Muscle of arm (tissue), 1 donor: ENCODE measurements at regions not wholly inside any gene's neighbourhood (a gene's known extent, or its start where the extent isn't known, plus 50 kb on each side); places are given as distances from the start of the nearest gene placed in this dataset.
"Not testable (repeated sequence)": the region's sequence is repeated elsewhere in the genome, so short reads cannot be mapped to it uniquely, and the experiment has no call there.

ENCODE experiments used
- DNase-seq: peaks from one replicate; pipeline ENCODE4 v3.0.0-alpha.2; 2013

- DNase-seq: not testable (repeated sequence)
Observed at GRCh38 chr6:27773542-27774263, 138.5 kb downstream of the OR2B2 start.

DNA sequence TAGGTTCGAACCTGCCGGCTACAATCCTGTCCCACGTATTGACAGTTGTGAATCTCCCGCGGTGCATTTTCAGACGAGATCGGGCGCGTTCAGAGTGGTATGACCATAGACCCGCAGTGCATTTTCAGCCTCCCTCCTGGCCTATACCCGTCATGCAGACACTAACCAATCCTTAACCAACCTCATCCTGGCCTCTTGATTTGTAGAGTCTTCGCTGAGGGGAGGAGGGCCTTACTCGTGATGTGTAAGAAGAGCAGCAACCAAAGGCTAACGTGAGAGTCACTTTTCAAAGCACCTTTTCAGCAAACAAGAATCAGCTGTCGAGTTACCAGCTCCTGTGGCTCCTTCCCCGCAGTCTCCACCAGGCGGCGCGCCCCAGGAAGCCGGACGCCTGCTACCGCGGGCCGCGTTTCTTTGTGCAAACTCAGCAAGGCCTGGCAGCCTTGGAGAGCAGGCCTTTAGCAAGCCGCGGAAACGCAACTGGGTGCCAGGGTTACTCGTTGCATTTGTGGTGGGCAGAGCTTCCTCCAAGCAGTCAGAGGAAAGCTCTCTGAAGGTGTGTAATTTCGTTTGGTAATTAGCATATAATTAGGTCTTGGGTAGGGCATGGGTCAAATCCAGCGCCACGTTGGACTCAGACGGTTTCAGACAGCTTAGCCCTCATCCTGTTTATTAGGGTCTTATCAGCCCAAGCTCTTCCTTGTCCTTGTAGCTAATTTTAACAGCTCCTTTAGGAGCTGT is 139.8 kb downstream of the OR2B2 start:
- DNase-seq: peak; percentile 83

DNA sequence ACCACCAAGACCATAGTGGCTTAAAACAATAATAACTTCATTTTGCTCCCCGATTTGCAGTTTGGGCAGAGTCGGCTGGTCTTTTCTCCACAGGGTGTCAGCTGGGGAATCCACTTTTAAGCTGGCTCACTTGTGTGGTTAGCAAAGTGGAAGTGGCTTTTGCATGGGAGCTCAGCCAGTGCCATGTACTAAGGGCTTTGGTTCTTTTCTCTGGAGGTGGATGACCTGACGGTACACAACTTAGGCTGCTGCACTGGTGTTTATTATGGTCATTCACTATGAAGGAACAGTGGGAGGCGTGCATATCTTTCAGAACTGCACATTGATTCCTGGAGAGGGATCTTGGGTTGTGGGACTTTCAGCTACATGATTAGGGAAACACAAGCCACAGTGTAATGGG is 141.0 kb downstream of the OR2B2 start:
- DNase-seq: no peak

DNA sequence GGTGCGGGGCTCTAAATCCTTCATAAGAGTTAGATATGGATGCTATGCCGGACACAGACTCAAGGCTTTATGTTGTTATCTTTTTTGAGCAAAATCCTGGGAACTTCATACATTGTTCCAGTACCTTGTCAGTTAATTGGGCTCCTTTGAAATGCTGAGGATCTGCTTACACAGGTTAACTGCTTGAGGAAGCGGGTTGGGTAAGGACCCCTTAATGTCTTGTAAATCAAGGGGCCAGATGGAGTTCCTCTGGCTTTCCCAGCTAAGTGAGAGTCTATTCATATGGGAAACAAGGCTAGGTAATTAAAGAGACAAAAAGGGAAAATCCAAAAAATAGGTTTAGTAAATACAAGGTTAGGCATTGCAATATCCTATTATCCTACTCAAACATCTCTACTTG is 141.5 kb downstream of the OR2B2 start:
- DNase-seq: no peak

- DNase-seq: no peak
Observed at GRCh38 chr6:27768556-27768955, 143.6 kb downstream of the OR2B2 start.

DNA sequence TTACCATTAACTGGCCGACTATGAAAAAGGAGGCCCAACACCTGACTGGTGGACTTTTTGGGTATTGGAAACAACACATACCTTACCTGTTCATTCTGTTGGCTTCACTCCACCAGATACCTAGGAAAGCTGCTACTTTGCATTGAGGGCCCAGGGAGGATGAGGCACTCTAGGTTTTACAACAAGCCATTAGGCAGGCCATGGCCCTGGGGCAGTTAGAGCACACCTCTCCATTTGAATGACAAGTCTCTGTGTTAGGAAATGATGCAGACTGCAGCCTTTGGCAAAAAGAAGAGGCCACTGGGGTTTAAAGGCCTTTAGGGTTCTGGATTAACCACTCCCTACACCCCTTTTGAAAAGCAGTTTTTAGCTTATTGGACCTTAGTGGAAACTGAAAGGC is 144.3 kb downstream of the OR2B2 start:
- no peak for DNase-seq

DNA sequence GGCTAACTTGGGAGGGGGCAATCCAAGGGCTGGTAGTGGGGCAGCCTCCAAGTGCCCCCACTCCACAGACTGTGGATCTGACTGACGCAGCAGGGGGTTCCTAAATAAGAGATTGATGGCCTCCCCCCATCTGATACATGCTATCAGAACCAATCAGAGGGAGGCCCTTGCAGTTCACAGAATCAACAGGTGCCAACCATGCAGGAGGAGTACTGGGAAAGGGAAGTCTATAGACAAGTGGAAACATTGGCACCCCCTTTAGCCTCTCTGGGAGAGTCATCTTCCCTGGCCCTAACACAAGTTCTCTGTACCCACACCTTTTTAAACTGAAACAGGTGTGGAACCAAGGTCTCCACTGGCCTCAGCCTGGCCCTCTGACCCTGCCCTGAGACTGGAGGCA is 145.8 kb downstream of the OR2B2 start:
- DNase-seq: no peak

DNA sequence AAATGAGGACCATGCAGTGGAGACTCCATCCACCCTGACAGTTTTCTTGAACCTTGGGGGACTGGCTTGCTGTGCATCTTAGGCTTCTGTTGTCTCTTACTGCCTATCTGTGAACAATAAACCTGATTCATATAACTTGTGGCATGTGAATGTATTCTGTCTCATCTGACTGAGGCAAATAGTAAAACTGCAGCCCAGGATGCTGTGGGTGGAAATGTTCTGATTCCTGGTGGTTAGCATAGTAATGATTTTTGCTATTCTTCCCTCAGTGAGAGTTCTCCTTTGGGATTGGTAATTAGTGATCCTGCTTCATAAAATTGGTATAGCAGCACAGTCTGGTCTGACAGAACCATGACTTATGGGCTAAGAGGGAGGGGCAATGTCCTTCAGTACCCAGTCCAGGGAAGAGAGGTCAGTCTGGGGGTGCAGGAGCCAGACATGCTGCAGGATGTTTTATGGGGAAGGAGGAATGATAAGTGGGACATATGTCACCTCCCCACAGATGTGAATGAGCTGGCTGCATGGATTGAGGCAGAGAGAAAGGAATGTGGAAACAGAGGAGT is 147.1 kb downstream of the OR2B2 start:
- DNase-seq: no peak

GRCh38 chr6:27761391-27761790 is 150.8 kb downstream of the OR2B2 start:
- no peak for DNase-seq

DNA sequence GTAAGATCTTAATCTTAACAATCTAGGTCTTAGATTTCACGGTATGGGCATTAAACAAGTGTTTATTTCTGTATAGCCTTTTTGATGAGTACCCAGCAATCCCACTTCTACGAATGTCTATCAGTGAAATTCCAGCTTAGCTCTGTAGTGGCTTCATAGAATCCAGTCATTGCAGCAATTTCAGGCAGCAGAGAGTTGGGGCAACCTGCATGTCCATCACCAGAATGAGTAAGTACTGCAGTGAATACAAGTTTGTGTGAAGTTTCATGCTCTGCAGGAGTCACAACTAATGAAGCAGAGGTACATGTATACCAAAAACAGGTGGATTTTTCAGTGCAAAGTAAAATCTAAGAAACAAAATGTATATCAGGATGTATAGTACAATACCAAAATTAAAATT is 151.7 kb downstream of the OR2B2 start:
- no peak for DNase-seq

DNA sequence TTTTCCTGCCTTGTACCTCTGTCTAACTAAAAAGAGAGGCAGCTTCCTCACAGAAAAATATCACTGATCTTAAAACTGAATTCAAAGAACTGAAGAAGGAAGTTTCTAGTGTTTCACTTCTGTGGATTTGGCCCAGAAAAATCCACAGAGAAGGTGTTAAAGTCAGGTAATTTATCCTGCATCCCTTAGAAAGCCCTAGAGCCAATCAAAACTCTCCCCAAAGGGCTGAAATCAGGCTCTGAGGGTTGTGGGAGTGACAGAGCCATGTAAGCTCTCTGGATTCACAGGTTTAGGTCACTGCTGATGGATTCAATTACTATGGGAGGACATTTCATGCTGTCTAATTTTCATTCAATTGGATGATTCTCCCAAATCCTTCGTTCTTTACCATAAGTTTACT is 152.3 kb downstream of the OR2B2 start:
- no peak for DNase-seq

GRCh38 chr6:27758491-27758890 is 153.7 kb downstream of the OR2B2 start:
- no peak for DNase-seq

DNA sequence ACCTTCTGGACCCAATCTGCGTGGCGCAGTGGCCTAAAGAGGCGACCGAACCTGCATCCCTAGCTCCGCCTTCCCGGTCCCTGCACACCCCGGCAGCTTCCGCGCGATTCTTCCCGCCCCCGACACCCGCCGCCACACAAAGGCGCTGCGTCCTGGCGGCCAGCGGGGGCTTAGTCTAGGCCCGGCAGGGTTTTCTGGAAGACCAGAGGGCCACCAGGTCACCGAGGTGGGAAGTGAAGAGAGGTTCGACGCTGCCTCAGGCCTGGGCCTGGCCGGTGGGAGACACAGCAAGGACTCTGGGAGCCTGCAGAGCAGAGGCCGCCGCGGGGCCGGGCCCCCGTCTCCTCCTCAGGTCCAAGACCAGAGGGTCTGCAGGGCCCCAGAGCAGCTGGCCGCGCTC is 154.9 kb downstream of the OR2B2 start:
- peak; percentile 59 for DNase-seq

DNA sequence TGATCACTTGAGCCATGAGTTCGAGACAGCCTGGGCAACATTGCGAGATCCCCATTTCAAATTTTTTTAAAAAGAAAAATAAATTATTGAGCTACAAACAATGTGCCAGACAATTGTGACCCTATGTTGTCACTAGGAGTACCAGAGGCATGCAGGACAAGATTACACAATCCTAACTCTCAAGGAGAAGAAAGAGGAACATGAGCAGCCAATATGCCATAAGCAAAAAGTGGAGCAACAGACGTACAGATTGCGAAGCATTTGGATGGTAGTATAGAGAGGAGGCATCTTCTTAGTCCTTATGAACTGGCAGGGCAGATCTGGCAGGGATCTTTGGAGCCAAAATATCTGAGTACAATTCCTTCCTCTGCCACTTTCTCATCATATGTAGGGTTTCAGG is 156.4 kb downstream of the OR2B2 start:
- no peak for DNase-seq

- DNase-seq: no peak
Observed at GRCh38 chr6:27754408-27754782, 157.8 kb downstream of the OR2B2 start.

DNA sequence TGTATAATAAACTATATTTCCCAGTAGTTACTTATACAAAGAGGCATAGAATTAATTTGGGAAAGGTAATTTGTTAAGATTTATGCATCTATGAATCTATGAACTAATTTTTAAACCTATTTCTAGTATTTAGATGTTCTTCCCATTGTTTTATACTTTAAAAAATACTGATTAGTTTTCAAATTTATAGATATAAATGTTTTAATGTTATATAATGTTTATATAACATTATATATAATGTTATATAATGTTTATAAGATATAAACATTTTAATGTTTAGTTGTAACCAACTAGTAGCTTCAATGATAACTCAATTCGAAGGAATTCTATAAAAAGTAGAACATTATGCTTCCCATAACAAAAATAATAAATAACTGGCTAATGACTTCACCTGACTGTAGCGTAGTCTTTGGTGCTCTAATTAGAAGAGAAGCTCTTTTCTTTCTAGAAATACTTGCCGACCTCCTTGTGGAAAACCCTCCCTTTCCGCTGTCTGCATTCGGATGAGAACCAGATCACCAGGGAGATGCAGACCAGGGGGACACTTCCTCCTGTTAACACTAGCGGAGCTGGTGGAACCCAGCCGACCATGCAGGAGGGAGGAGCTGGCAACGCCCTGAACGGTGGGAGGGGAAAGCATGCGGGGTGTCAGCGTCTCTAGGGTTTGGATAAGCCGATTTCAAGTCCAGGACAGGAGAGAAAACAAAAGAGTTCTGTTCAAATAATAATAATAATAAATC is 158.4 kb downstream of the OR2B2 start:
- peak; percentile 46 for DNase-seq

GRCh38 chr6:27752038-27752885 is 159.9 kb downstream of the OR2B2 start:
- peak; percentile 91 for DNase-seq

- no peak for DNase-seq
Observed at GRCh38 chr6:27748661-27749060, 163.5 kb downstream of the OR2B2 start.

DNA sequence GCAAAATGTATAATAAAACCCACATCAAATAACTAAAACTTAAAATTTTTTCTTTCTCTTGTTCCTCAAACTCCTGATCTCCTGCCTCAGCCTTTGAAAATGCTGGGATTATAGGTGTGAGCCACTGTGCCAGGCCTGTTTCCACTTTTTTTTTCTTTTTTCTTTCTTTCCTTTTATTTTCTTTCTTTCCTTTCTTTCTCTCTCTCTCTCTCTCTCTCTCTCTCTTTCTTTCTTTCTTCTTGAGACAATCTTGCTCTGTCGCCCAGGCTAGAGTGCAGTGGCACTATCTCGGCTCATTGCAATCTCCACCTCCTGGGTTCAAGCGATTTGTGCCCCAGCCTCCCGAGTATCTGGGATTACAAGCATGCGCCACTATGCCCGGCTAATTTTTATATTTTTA is 164.6 kb downstream of the OR2B2 start:
- DNase-seq: no peak

DNA sequence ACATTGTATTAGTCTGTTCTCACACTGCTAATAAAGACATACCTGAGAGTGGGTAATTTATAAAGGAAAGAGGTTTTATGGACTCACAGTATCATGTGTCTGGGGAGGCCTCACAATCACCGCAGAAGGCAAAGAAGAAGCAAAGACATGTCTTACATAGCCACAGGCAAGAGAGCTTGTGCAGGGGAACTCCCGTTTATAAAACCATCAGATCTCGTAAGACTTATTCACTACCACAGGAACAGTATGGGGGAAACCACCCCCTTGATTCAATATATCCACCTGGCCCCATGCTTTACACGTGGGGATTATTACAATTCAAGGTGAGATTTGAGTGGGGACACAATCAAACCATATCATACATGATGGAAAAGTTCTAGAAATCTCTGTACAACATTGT is 165.3 kb downstream of the OR2B2 start:
- not testable (repeated sequence) for DNase-seq

- DNase-seq: no peak
Observed at GRCh38 chr6:27743787-27744186, 168.4 kb downstream of the OR2B2 start.
